Stimulated activated naive CD8-positive, alpha-beta T cell treated with anti-CD3 and anti-CD28 coated beads, Interleukin-15, Interleukin-2, amounts not matched to agents 100 U/mL and 50 U/mL, for 24 hours (primary cell): ENCODE measurements at regions not wholly inside any gene's neighbourhood (a gene's known extent, or its start where the extent isn't known, plus 50 kb on each side); places are given as distances from the start of the nearest gene placed in this dataset.

Source experiments
- ATAC-seq: fragments of 150-1000 bp; cut with Tn5 transposase; one replicate; pipeline ENCODE4 v1.10.0; 2021
- DNase-seq: peaks from one replicate; pipeline ENCODE4 v3.0.0; 2021

DNA sequence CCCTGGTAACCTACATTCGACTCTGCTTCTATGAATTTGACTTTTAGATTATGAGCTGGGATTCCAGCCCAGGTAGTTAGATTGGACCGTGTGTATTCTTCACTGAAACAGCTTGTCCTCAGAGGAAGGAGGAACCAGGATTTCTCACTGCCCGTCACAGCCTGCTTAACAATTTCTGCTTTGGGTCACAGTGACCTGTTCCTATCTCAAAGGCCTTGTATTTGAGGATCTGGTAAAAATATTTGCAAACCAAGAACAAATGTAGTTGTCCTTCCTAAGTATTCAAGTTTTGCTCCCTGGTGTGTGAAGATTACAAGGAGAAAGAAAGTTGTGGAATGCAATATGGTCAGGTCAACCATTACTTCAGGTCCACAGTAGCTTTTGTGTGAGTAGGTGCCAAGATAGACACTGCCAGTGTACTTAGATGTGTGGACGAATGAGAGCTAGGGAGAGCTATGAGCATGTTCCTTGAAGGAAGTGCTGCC lies 55.1 kb downstream of the KIF4B start:
- DNase-seq (no peak), ATAC-seq (no peak)

DNA sequence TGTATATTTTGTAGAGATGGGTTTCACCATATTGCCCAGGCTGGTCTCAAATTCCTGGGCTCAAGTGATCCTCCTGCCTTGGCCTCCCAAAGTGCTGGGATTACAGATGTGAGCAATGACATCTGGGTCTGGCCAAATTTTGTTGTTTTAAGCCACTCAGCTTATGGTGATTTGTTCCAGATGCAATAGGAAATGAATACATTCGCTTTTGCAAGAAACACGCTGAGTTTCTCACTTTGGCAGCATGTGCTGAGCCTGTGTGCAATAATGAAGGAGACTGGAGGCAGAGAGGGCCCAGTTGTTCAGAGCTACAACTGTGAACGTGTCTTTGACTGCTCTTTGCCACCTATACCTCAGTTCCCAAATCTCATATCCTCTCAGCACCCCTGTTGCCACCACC lies 56.4 kb downstream of the KIF4B start:
- ATAC-seq (no peak), DNase-seq (no peak)

DNA sequence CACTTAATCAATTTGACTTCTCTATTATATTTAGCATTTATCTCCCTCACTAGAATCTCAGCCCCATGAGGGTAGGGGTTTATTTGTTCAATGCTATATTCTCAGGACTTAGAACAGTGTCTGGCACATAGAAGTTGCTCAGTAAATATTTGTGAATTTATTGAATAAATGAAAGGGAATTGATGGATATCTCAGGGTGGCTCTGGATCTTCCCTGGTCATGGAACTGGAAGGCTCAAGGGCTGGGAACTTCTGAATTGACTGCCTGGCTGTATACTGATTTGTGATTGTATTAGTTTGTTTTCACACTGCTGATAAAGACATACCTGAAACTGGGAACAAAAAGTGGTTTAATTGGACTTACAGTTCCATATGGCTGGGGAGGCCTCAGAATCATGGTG lies 57.2 kb downstream of the KIF4B start:
- DNase-seq = no peak
- no peak for ATAC-seq

GRCh38 chr5:155076379-155076778 lies 62.8 kb downstream of the KIF4B start:
- DNase-seq (no peak), ATAC-seq (no peak)

DNA sequence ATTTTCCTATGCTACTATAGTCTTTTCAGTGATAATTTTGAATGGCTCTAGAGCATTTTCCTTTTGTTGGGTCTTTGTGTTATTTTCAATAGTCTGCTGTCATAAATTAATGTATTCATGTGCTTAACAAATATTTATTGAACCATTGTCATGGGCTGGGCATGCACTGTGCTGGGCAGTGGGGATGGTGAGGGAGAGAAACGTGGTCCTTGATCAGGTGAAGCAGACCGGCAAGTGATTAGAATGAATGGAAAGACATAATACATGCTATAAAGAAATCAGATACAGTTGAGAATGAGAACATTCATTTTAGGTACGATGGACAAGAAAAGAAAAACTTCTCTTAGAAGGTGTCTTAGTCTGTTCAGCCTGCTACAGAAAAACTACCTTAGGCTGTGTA lies 66.1 kb downstream of the KIF4B start:
- ATAC-seq (no peak), DNase-seq (no peak)

DNA sequence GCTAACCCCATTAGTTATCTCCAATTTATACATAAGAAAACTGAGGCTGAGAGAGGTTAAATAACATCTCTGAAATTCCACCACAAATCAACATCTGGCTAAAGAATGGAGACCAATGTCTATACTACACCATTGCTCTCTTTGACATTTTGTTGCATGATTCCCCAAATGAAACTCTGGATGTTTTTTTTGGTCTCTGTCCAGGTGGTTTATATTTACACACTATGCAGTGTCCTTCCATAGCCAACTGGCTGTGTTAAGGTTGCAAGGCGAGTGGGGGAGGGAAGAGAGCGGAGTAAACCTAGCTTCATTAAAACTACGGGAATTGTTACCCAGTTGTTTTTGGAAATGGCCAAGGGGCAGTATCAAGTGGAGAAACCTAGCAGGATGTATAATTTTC lies 67.2 kb downstream of the KIF4B start:
- ATAC-seq = no peak
- DNase-seq = no peak

DNA sequence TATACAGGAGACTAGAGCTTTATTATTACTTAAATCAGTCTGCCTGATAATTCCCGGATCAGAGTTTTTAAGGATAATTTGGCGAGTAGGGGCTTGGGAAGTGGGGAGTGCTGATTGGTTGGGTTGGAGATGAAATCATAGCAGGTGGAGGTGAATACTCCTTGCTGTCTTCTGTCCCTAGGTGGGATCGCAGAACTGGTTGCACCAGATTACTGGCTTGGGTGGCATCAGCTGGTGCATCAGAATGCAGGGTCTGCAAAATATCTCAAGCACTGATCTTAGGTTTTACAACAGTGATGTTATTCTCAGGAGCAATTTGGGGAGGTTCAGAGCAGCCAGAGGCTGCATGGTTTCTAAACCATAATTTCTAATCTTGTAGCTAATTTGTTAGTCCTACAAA lies 68.1 kb downstream of the KIF4B start:
- ATAC-seq = no peak
- no peak for DNase-seq

DNA sequence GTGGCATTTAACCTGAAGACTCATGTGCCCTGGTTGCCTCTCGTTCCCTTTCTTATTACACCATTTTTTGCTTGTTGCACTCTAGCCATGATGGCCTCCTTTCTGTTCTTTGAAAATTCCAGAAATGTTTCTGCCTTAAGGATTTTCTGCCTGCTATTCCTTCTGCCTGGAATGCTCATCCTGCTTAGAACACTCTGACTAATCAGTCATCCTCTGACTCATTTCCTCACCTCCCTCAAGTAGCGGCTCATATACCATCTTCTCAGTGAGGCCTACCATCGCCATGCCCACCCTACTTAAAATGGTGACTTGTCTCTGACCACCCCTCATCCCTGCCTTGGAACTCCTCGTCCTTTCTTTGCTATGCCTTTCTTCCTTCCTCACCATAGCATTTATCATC lies 68.8 kb downstream of the KIF4B start:
- DNase-seq = no peak
- no peak for ATAC-seq

GRCh38 chr5:155085282-155085989 lies 71.9 kb downstream of the KIF4B start:
- ATAC-seq (no peak), DNase-seq (no peak)

DNA sequence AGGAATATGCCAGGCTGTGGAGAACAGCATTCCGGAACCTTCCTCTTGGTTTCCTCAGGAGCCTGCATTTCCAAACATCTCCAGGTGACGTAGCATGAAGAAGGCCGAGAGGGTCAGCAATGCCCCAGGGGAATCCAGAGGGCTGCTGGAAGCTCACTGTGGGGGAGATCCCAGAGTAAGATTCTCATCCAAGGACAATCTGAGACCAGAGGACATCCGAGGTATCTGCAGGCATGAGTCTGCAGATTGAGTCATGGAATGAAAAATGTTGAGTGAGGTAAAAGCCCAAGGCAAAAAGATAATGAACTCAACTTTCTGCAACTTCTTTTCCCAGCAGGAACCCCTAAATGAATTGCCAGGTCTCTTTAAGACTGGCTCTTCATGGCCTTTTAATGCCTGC lies 73.5 kb downstream of the KIF4B start:
- ATAC-seq = no peak
- DNase-seq = no peak

DNA sequence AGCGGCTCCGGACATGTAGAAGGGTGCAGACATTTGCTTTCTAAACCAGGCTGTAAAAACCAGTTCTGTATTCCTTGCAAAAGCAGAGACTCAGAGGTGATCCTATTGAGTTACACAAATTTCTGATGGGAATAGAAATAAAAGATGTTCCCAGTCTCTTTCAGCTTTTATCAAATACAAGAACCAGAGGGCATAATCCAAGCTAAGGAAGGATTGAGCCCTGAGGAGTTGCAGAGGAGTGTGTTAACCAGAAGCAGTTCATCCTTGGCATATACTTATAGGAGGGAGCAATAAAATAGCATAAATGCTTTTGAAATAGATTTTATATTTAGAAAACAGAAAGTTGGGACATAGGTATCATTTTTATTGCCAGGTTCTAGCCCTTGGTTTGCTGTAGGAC lies 75.3 kb downstream of the KIF4B start:
- DNase-seq = no peak

DNA sequence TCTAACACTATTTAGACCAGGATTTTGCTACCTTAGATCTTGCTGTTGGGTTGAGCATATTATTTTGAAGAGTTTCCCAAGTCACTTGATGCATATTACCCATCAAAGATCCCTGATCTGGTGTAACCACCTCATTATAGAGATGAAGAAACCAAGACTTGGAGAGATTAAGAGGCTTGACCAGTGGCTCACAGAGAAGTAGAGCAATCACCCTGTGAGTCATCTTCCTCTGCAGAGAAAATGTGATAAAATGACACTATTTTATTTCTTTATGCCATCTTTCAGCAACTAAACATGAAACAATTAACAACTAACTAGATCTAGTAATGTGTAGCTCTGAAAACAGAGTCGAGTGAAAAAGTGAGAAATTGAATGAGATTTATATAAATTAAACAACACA lies 76.1 kb downstream of the KIF4B start:
- no peak for ATAC-seq
- DNase-seq = no peak

More for the DNA sequence above, 75.3 kb downstream of the KIF4B start:
- no peak for ATAC-seq

DNA sequence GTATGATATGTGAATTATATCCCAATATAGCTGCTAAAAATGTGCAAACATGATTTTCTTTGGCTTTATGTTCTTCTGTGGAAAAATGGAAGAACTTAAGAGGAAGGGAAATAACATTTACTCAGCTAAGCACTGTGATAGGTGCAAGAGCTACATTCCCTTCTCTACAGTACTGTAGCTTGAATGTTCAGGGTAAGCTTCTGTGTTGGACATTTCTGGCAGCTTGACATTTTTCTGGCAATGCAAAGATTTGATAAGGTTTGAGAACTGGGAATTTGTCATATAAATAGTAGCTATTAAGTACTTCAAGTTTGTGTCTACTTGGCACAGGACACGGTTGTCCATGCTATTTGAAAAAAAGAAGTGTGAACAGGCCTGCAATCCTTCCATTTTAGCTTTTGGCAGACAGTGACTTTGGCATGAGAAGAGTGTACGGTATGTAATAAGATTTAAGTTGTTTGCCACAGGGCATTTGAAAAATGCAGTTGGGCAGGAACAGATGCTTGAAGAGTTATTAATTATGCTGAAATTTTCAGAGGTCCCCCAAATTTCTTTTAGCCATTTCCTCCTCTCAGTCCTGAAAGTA lies 77.6 kb downstream of the KIF4B start:
- DNase-seq (no peak), ATAC-seq (no peak)

DNA sequence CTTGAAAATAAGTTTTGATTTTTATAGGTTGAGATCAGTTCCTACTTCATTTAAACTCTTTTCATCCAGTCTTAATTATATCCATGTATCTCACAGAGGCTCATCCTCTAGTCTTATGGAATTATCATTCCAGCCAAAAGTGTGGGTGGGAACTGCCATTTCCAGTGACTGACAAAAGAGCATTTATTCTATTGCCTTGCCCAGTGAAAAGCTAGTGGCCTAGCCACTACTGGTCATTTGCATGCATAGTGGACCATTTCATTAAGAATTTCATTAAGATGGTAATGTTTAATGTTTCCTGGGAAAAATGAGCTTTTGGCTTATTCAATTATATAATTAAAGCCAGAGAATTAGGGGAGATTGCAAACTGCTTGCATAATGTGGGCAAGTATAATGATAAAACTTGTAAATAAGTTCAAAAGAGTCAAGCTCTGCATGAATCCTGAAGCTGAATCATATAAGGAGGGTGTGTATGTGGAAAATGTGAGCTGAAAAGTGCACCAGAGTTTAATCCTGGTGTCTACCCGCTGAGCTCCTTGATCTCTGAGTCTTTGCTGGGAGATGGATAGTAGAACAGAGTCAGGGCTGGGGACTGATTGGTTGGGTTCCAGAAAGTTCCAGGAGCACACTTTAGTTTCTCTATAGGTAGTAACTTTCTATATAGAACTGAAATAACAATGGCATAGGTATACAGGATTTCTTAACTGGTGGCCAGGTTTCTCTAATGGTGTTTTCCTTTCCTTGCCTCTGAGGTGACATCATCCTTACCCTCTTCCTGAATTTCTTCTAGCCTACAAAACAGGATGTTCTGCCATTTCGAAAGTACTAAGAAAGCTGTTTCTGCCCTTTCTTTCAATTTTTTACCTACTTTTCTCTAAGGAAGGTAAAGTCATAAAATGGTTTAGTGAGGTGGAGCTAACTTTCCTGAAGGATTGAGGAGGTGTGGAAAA lies 78.5 kb downstream of the KIF4B start:
- no peak for ATAC-seq
- no peak for DNase-seq

DNA sequence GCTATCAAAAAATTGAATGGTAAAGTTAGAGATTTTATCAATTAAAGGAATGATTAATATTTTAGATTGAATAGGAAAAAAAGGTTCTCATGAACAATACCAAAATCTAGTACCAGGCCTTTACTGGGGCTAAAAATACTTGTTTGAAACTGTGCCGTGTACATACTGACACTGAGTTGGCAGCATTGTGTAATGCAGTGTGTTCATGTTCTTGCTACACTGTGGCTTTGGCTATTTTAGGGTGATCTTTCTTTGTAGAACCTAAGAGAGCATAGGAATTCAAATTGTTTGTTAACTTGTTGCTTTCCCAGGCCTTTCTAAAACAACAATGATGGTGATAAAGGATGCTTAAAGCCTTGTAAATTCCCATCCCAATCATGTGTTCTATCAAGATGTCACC lies 80.9 kb downstream of the KIF4B start:
- ATAC-seq (no peak), DNase-seq (no peak)

DNA sequence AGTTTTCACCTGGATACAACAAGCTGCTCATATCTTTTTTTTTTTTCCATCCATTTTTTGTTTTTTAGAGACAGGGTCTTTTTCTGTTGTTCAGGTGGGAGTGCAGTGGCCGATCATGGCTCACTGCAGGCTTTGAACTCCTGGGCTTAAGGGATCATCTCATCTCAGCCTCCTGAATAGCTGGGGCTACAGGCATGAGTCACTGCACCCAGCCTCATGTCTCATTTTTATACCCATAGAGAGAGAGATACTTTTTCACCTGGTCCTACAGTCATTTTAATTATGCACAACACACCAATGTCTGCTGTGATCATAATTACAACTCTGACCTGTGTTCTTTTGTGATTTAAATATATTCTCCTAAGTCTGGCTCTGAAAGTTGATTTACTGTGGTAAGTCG lies 84.4 kb downstream of the KIF4B start:
- DNase-seq (no peak), ATAC-seq (no peak)

- ATAC-seq (no peak), DNase-seq (no peak)
Measured at GRCh38 chr5:155098433-155098832, 84.9 kb downstream of the KIF4B start.

- ATAC-seq = no peak
- DNase-seq = no peak
Measured at GRCh38 chr5:155101697-155102096, 88.1 kb downstream of the KIF4B start.

DNA sequence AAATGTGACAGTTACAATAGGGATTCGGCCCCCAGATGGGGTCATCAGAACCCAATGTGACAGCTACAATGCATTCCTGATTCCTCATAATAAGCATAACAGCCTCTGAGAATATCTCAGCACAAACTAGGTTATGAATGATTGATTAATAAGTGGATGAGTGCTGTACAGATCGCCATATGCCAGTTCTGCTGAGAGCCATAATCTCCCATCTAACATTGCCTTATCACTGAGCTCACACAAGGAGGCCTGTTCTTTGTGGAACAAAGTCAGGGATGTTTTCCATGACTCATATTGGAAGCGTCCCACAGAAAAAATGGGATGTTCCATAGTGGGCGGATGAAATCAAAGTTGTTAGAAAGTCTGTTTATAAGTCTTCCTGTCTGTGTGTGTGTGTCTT lies 89.6 kb downstream of the KIF4B start:
- no peak for DNase-seq
- no peak for ATAC-seq

DNA sequence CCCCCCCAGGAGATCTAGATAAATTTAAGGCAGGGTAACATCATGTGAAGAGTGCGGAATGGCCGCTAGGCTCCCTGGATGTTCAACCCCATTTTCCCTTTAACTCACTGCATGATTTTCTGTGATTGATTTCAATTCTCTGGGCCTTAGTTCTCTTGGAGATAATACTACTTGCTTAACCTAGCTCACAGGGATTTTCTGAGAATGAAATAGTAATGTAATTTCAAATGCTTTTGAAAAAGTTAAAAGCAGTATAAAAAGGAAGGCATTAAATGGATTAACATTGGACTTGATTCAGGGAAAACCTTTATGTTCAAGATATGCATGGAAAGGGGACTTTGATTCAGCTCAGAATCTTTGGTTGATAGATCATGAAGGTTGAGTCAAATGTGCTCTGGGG lies 90.9 kb downstream of the KIF4B start:
- ATAC-seq = no peak
- DNase-seq = no peak

- no peak for ATAC-seq
Measured at GRCh38 chr5:155106221-155106620, 92.7 kb downstream of the KIF4B start.

DNA sequence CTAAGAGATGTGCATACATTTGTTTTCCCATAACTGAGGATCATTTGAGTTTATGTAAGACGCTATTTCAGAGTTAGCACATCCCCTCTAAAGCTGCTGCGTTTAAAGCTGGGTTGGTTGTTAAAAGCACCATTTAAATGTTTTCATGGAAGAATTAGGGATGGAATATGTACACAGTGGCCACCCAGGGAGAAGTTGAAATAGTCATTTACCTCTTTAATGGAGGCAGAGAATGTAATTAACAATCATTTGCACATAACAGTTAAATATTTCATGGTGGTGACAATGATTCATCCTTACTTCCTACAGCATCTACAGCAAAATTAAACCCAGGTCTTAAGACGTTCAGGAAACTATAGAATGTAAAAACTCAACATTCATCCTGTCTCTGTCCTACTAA lies 100.3 kb downstream of the KIF4B start:
- ATAC-seq (no peak), DNase-seq (no peak)

More at GRCh38 chr5:155106221-155106620, 92.7 kb downstream of the KIF4B start:
- DNase-seq = no peak

- ATAC-seq (no peak), DNase-seq (no peak)
Measured at GRCh38 chr5:155114655-155115054, 101.1 kb downstream of the KIF4B start.
